SK-N-SH (cell line): ENCODE measurements at regions not wholly inside any gene's neighbourhood (a gene's known extent, or its start where the extent isn't known, plus 50 kb on each side); places are given as distances from the start of the nearest gene placed in this dataset.

Source experiments
- CTCF ChIA-PET: fragments of 300-600, 350-600 bp; formaldehyde crosslinking; extraction: SDS; loops from one replicate; lab custom pipeline; 2021; lab: Yijun Ruan, JAX
- POLR2A ChIA-PET: fragments of 350-600 bp; sonication (Branson Sonifier 250); formaldehyde crosslinking; extraction: SDS; loops from one replicate; lab custom pipeline; 2020; ENCODE audit warnings: antibody characterized with exemption, inconsistent platforms; lab: Yijun Ruan, JAX
- DNase-seq: peaks from one replicate; pipeline ENCODE4 v3.0.0; 2012
- H2AFZ ChIP-seq: fragments of 200-600 bp; sonication (generic); 2 replicates; pipeline ENCODE4 v1.8.1; 2016; ENCODE audit warnings: antibody characterized with exemption, mild to moderate bottlenecking, low read depth
- H3F3A ChIP-seq: fragments of 200-600 bp; sonication (generic); replicated peaks from 2 replicates; pipeline ENCODE3; 2016; ENCODE audit warnings: antibody characterized with exemption, mild to moderate bottlenecking; ENCODE audit not compliant: insufficient read depth
- H3K27ac ChIP-seq, 2 experiments: fragments of 200-500 bp in 1 of 2; fragments of 200-600 bp in 1 of 2; sonication (Bioruptor generic) in 1 of 2; sonication (generic), shearing (Covaris generic) in 1 of 2; 2 replicates each; pipeline versions ENCODE4 v1.5.1 to v1.6.1; 2014 to 2016; ENCODE audit warnings: low read depth in 2 of 2, inconsistent platforms in 1 of 2, low read length in 1 of 2, mild to moderate bottlenecking in 1 of 2, mixed read lengths in 1 of 2
- H3K27me3 ChIP-seq: fragments of 200-600 bp; sonication (generic), shearing (Covaris generic); 2 replicates; pipeline ENCODE4 v1.6.1; 2016; ENCODE audit warnings: mixed run types; ENCODE audit not compliant: insufficient read depth
- H3K36me3 ChIP-seq, 2 experiments: fragments of 200-500 bp in 1 of 2; fragments of 200-600 bp in 1 of 2; sonication (Bioruptor generic) in 1 of 2; sonication (generic) in 1 of 2; replicated peaks in 1 of 2; 2 replicates each; pipeline versions ENCODE3 to v1.5.1; 2014 to 2016; ENCODE audit warnings: low read length in 1 of 2, mild to moderate bottlenecking in 1 of 2; ENCODE audit not compliant: insufficient read depth in 2 of 2, control insufficient read depth in 1 of 2
- H3K4me1 ChIP-seq, 2 experiments: fragments of 200-500 bp in 1 of 2; fragments of 200-600 bp in 1 of 2; sonication (Bioruptor generic) in 1 of 2; sonication (generic), shearing (Covaris generic) in 1 of 2; 2 replicates each; pipeline versions ENCODE4 v1.5.1 to v1.6.1; 2014 to 2016; ENCODE audit warnings: low read depth in 1 of 2, low read length in 1 of 2, mixed run types in 1 of 2; ENCODE audit not compliant: insufficient read depth in 2 of 2, control insufficient read depth in 1 of 2
- H3K4me2 ChIP-seq: fragments of 200-600 bp; sonication (generic), shearing (Covaris generic); 2 replicates; pipeline ENCODE4 v1.6.1; 2017; ENCODE audit warnings: mixed run types
- H3K4me3 ChIP-seq, 2 experiments: fragments of 200-500 bp in 1 of 2; fragments of 200-600 bp in 1 of 2; sonication (Bioruptor generic) in 1 of 2; sonication (generic), shearing (Covaris generic) in 1 of 2; 2 replicates each; pipeline versions ENCODE4 v1.5.1 to v1.8.1; 2014 to 2016; ENCODE audit warnings: low read depth in 2 of 2, inconsistent platforms in 1 of 2, low read length in 1 of 2, mild to moderate bottlenecking in 1 of 2, mixed read lengths in 1 of 2, moderate library complexity in 1 of 2
- H3K79me2 ChIP-seq: fragments of 200-600 bp; sonication (generic); 2 replicates; pipeline ENCODE4 v1.8.1; 2017; ENCODE audit warnings: mild to moderate bottlenecking; ENCODE audit not compliant: insufficient read depth
- H3K9ac ChIP-seq: fragments of 200-600 bp; sonication (generic); 2 replicates; pipeline ENCODE4 v1.6.1; 2017; ENCODE audit warnings: mixed run types
- H3K9me2 ChIP-seq: fragments of 200-600 bp; sonication (generic); 2 replicates; pipeline ENCODE4 v1.6.1; 2017; ENCODE audit warnings: mixed run types
- H3K9me3 ChIP-seq: fragments of 200-600 bp; sonication (generic); 2 replicates; pipeline ENCODE4 v1.6.1; 2017; ENCODE audit warnings: mixed run types, mild to moderate bottlenecking, moderate library complexity
- H4K20me1 ChIP-seq: fragments of 200-600 bp; sonication (generic); 2 replicates; pipeline ENCODE4 v1.6.1; 2017; ENCODE audit warnings: mild to moderate bottlenecking, mixed run types; ENCODE audit not compliant: insufficient read depth
- CHD2 ChIP-seq: fragments of 150-350 bp; IDR thresholded peaks from 2 replicates; pipeline ENCODE4 v1.6.1; 2018; ENCODE audit warnings: low read length; ENCODE audit not compliant: partially characterized antibody
- EP300 ChIP-seq, 2 experiments: IDR thresholded peaks; 2 replicates each; pipeline versions ENCODE4 v1.4.0 to v1.6.1; 2012; ENCODE audit warnings: borderline replicate concordance in 1 of 2, low read depth in 1 of 2, low read length in 1 of 2
- EZH2phosphoT487 ChIP-seq: fragments of 200-600 bp; sonication (generic); IDR thresholded peaks from 2 replicates; pipeline ENCODE4 v1.6.1; 2017; ENCODE audit warnings: low read depth, mixed run types, mild to moderate bottlenecking, antibody characterized with exemption, moderate library complexity, borderline replicate concordance
- FOXJ3 ChIP-seq: sonication (generic); formaldehyde crosslinking; IDR thresholded peaks from 2 replicates; pipeline ENCODE4 v1.5.1; 2020; ENCODE audit warnings: mild to moderate bottlenecking, missing genetic modification reagents
- GABPA ChIP-seq: IDR thresholded peaks from 2 replicates; pipeline ENCODE4 v1.4.0; 2012; ENCODE audit warnings: low read depth, mild to moderate bottlenecking
- GATA2 ChIP-seq: sonication (generic); formaldehyde crosslinking; IDR thresholded peaks from 2 replicates; pipeline ENCODE4 v1.5.0; 2020; ENCODE audit warnings: mild to moderate bottlenecking, missing genetic modification reagents
- MEF2A ChIP-seq: IDR thresholded peaks from 2 replicates; pipeline ENCODE4 v1.4.0; 2012; ENCODE audit warnings: low read depth, borderline replicate concordance
- NFIC ChIP-seq: IDR thresholded peaks from 2 replicates; pipeline ENCODE4 v1.4.0; 2012; ENCODE audit warnings: borderline replicate concordance
- NRF1 ChIP-seq: IDR thresholded peaks from 2 replicates; pipeline ENCODE4 v1.6.1; 2012; ENCODE audit warnings: low read depth, mild to moderate bottlenecking, low read length
- PBX3 ChIP-seq: IDR thresholded peaks from 2 replicates; pipeline ENCODE4; 2012
- RAD21 ChIP-seq: IDR thresholded peaks from 2 replicates; pipeline ENCODE4 v1.6.1; 2012; ENCODE audit warnings: mild to moderate bottlenecking, low read length
- RFX5 ChIP-seq: IDR thresholded peaks from 2 replicates; pipeline ENCODE4 v1.6.1; 2012; ENCODE audit warnings: mild to moderate bottlenecking, improper control_type of control experiment, low read length
- RXRA ChIP-seq: IDR thresholded peaks from 2 replicates; pipeline ENCODE4 v1.4.0; 2012; ENCODE audit warnings: low read depth, mild to moderate bottlenecking, borderline replicate concordance
- SMC3 ChIP-seq: IDR thresholded peaks from 2 replicates; pipeline ENCODE4 v1.6.1; 2012; ENCODE audit warnings: low read depth, low read length, improper control_type of control experiment
- TCF12 ChIP-seq: IDR thresholded peaks from 2 replicates; pipeline ENCODE4 v1.4.0; 2012
- TEAD4 ChIP-seq: IDR thresholded peaks from 2 replicates; pipeline ENCODE4 v1.4.0; 2012; ENCODE audit warnings: mild to moderate bottlenecking, borderline replicate concordance; ENCODE audit not compliant: insufficient read depth
- USF1 ChIP-seq: IDR thresholded peaks from 2 replicates; pipeline ENCODE4 v1.4.0; 2012; ENCODE audit warnings: low read depth, borderline replicate concordance
- USF2 ChIP-seq: fragments of 150-350 bp; IDR thresholded peaks from 2 replicates; pipeline ENCODE4 v1.6.1; 2017; ENCODE audit warnings: antibody characterized with exemption, low read length, low read depth, borderline replicate concordance
- YY1 ChIP-seq: IDR thresholded peaks from 2 replicates; pipeline ENCODE4 v1.4.0; 2012; ENCODE audit warnings: low read depth, mild to moderate bottlenecking
- WGBS: methylation state at CpG from one replicate; pipeline ENCODE4 v1.1.6; 2017; ENCODE audit warnings: low lambda C conversion rate; 5-methylcytosine and 5-hydroxymethylcytosine counted together

- no peak for TF ChIP-seq GATA2
- TF ChIP-seq USF1: no peak
- TF ChIP-seq RAD21: no peak
- no peak for TF ChIP-seq TEAD4
- TF ChIP-seq GABPA: no peak
Measured at GRCh38 chr3:177817751-177818150, 620.5 kb upstream of the TBL1XR1 start (continued).

- Histone ChIP-seq H3K9me3 (no peaks in the 10 kb centered on the region), H3K27ac (no peak overlapping the region), H3K79me2 (no peaks in the 10 kb centered on the region)
- DNase-seq: no peak
- no peak for TF ChIP-seq SMC3
- TF ChIP-seq EP300 (IDR thresholded peaks at IDR 0.05; ENCODE audit: borderline replicate concordance in 1 of 2, low read depth in 1 of 2, low read length in 1 of 2): no peak
- TF ChIP-seq GABPA: no peak
- TF ChIP-seq NFIC: no peak
- TF ChIP-seq USF2: no peak
- no peak for TF ChIP-seq NRF1
- no peak for TF ChIP-seq EZH2phosphoT487
- TF ChIP-seq GATA2: no peak
- no peak for TF ChIP-seq FOXJ3
- TF ChIP-seq CHD2: no peak
- TF ChIP-seq TEAD4: no peak
- no peak for TF ChIP-seq RXRA
- TF ChIP-seq TCF12: no peak
- TF ChIP-seq PBX3: no peak
- no peak for TF ChIP-seq RFX5
- TF ChIP-seq YY1: no peak
- TF ChIP-seq MEF2A: no peak
- TF ChIP-seq, all 33 proteins: peak for 0
- ChIA-PET CTCF (interaction anchor here (0.5 kb wide), 1 partner anchor 308 kb away, joined by 4 read pairs; no protein-coding TSS in a partner anchor), POLR2A (interaction anchor here (0.7 kb wide), 1 partner anchor 114 kb away, joined by 4 read pairs; no protein-coding TSS in a partner anchor)
- Histone ChIP-seq H3K9ac (no peak overlapping the region), H3K4me3 (no peak overlapping the region), H3K9me2 (no peaks in the 10 kb centered on the region), H3K4me2 (no peak overlapping the region), H3K36me3 (no peaks in the 10 kb centered on the region), H3K4me1 (peaks cover 9 to 10% of the 10 kb centered on the region in 2 experiments), H4K20me1 (no peaks in the 10 kb centered on the region), H3K27me3 (no peaks in the 10 kb centered on the region), H3F3A (peaks cover 2% of the 10 kb centered on the region), H2AFZ (no peak overlapping the region)
- 81% methylated on average over 2 of the region's 2 CpGs for WGBS
Measured at GRCh38 chr3:177818712-177819240, 621.5 kb upstream of the TBL1XR1 start.
